ENCODE measurements at regions not wholly inside any gene's neighbourhood (a gene's known extent, or its start where the extent isn't known, plus 50 kb on each side); places are given as distances from the start of the nearest gene placed in this dataset.

DNA sequence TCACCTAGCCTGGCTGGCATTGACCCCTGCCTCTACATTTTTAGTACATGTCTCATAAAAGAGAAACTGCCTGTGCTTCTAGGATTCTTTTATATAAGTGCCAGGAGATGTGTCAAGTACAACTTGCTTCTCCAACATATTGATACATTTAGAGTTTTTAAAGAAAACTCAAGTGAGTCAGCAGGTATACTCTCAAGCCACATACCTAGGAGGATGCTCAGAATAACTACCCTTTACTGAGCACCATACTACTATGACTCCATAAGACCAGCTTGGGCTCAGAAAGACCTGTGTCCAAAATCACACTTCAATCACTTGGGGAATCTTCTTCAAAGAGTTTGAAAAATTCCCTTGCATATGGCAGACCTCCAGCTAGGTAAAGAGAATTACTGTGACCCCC, 389.8 kb upstream of the SLC24A2 start:
- Histone ChIP-seq H3K9ac (ENCODE audit: insufficient read depth in 1 of 2, low read depth in 2 of 2, low read length in 2 of 2) (no peak overlapping the region), H3K9me3 (replicated peaks; ENCODE audit: control insufficient read depth, insufficient read depth, low read depth, low read length) (no peaks in the 10 kb centered on the region), H3K4me3 (no peak overlapping the region), H3K4me2 (ENCODE audit: insufficient read depth, low read length) (no peak overlapping the region), H3K9me1 (ENCODE audit: control insufficient read depth, insufficient read depth, low read length) (no peaks in the 10 kb centered on the region), H3K27ac (ENCODE audit: extremely low read depth, low read depth, low read length) (no peak overlapping the region), H2AFZ (ENCODE audit: low read depth, low read length) (no peak overlapping the region), H4K20me1 (replicated peaks; ENCODE audit: control insufficient read depth, insufficient read depth, low read length) (no peaks in the 10 kb centered on the region), H3K36me3 (ENCODE audit: control insufficient read depth, insufficient read depth, low read length) (no peaks in the 10 kb centered on the region), H3K27me3 (ENCODE audit: control insufficient read depth in 2 of 2, insufficient read depth in 2 of 2, low read length in 2 of 2) (no peaks in the 10 kb centered on the region), H3K79me2 (ENCODE audit: control insufficient read depth, insufficient read depth, low read length) (no peaks in the 10 kb centered on the region), H3K4me1 (replicated peaks in 1 of 2; ENCODE audit: control insufficient read depth in 2 of 2, insufficient read depth in 2 of 2, low read length in 2 of 2) (no peaks in the 10 kb centered on the region)
- BruUV-seq (replicated peaks): no TSS peak
- FAIRE-seq (no peak), DNase-seq (ENCODE audit: extremely low read depth in 1 of 4, low spot score in 3 of 4) (no peak), ATAC-seq (no peak)
- in situ Hi-C loops (cut with MboI) (no loop called here), intact Hi-C loops (cut with micrococcal nuclease) (no loop called here)
- ChIA-PET POLR2A (no interaction called here), CTCF (ENCODE audit: low intra/inter-chr PET ratio) (no interaction called here)
- TF ChIP-seq HSF4 (CRISPR knock-in tag; IDR thresholded peaks at IDR 0.05; ENCODE audit: borderline replicate concordance) (no peak), FOXM1 (IDR thresholded peaks at IDR 0.05; ENCODE audit: low read depth) (no peak), FOXM1 (CRISPR knock-in tag; IDR thresholded peaks at IDR 0.05; ENCODE audit: low read depth) (no peak)

GRCh38 chr9:20178197-20178596, 389.4 kb upstream of the SLC24A2 start:
- in situ Hi-C loops (cut with MboI) (no loop called here), intact Hi-C loops (cut with micrococcal nuclease) (no loop called here)
- no peaks in the 10 kb centered on the region for H3K79me2 ChIP-seq (ENCODE audit: control insufficient read depth, insufficient read depth, low read length)
- no peaks in the 10 kb centered on the region for H3K4me1 ChIP-seq (replicated peaks in 1 of 2; ENCODE audit: control insufficient read depth in 2 of 2, insufficient read depth in 2 of 2, low read length in 2 of 2)
- no peak for ATAC-seq
- POLR2A ChIA-PET: no interaction called here
- H3K9me3 ChIP-seq (replicated peaks; ENCODE audit: control insufficient read depth, insufficient read depth, low read depth, low read length): no peaks in the 10 kb centered on the region
- FAIRE-seq: no peak
- H3K9me1 ChIP-seq (ENCODE audit: control insufficient read depth, insufficient read depth, low read length): no peaks in the 10 kb centered on the region
- no TSS peak for BruUV-seq (replicated peaks)
- no peak for DNase-seq (ENCODE audit: extremely low read depth in 1 of 4, low spot score in 3 of 4)
- CTCF ChIA-PET (ENCODE audit: low intra/inter-chr PET ratio): no interaction called here
- TF ChIP-seq SMARCE1 (IDR thresholded peaks at IDR 0.05) (no peak), HMG20B (CRISPR knock-in tag; IDR thresholded peaks at IDR 0.05) (no peak), POLR3G (IDR thresholded peaks at IDR 0.05; ENCODE audit: extremely low read depth, insufficient read length, insufficient replicate concordance) (no peak), ZNF146 (CRISPR knock-in tag; IDR thresholded peaks at IDR 0.05; ENCODE audit: unreplicated experiment) (no peak), SUPT5H (IDR thresholded peaks at IDR 0.05) (no peak), YY1 (IDR thresholded peaks at IDR 0.05; ENCODE audit: borderline replicate concordance in 1 of 3, control insufficient read depth in 1 of 3, extremely low read depth in 1 of 3, insufficient read depth in 3 of 3, insufficient read length in 1 of 3, insufficient replicate concordance in 2 of 3, low read depth in 1 of 3, low read length in 2 of 3) (no peak), POU5F1 (IDR thresholded peaks at IDR 0.05; ENCODE audit: borderline replicate concordance, low read depth, low read length, partially characterized antibody) (no peak), GATAD2A (IDR thresholded peaks at IDR 0.05) (no peak), ZBTB34 (CRISPR knock-in tag; IDR thresholded peaks at IDR 0.05) (no peak)
- no peak overlapping the region for H3K4me2 ChIP-seq (ENCODE audit: insufficient read depth, low read length)
- H3K4me3 ChIP-seq: no peak overlapping the region
- no peak overlapping the region for H3K9ac ChIP-seq (ENCODE audit: insufficient read depth in 1 of 2, low read depth in 2 of 2, low read length in 2 of 2)
- H4K20me1 ChIP-seq (replicated peaks; ENCODE audit: control insufficient read depth, insufficient read depth, low read length): no peaks in the 10 kb centered on the region
- H3K27ac ChIP-seq (ENCODE audit: extremely low read depth, low read depth, low read length): no peak overlapping the region
- no peaks in the 10 kb centered on the region for H3K27me3 ChIP-seq (ENCODE audit: control insufficient read depth in 2 of 2, insufficient read depth in 2 of 2, low read length in 2 of 2)
- H3K36me3 ChIP-seq (ENCODE audit: control insufficient read depth, insufficient read depth, low read length): no peaks in the 10 kb centered on the region
- WGBS (ENCODE audit: insufficient coverage, low coverage, missing lambda C conversion rate): 0% methylated on average over 1 of the region's 1 CpG
- no peak overlapping the region for H2AFZ ChIP-seq (ENCODE audit: low read depth, low read length)
